Upper lobe of right lung (tissue), 1 donor: ENCODE measurements at regions not wholly inside any gene's neighbourhood (a gene's known extent, or its start where the extent isn't known, plus 50 kb on each side); places are given as distances from the start of the nearest gene placed in this dataset.

Experiments used
- ATAC-seq: fragments of 200-7000 bp; cut with Tn5 transposase; one replicate; pipeline ENCODE4 v1.9.1; 2020; ENCODE audit warnings: mild to moderate bottlenecking, moderate library complexity
- DNase-seq: peaks from one replicate; pipeline ENCODE4 v3.0.0-alpha.2; 2020
- H3K27ac ChIP-seq: fragments of 200-600 bp; one replicate; pipeline ENCODE4 v1.8.0; 2022
- H3K27me3 ChIP-seq: fragments of 200-600 bp; one replicate; pipeline ENCODE4 v1.8.0; 2022; ENCODE audit warnings: mild to moderate bottlenecking
- H3K36me3 ChIP-seq: fragments of 200-600 bp; one replicate; pipeline ENCODE4 v1.8.0; 2022
- H3K4me1 ChIP-seq: fragments of 200-600 bp; one replicate; pipeline ENCODE4 v1.8.0; 2022
- H3K4me3 ChIP-seq: fragments of 200-600 bp; one replicate; pipeline ENCODE4 v1.8.0; 2022; ENCODE audit warnings: mild to moderate bottlenecking
- H3K9me3 ChIP-seq: fragments of 200-600 bp; one replicate; pipeline ENCODE4 v1.8.0; 2022
- CTCF ChIP-seq: fragments of 200-600 bp; IDR thresholded peaks from one replicate; pipeline ENCODE4 v1.8.0; 2022; ENCODE audit warnings: antibody characterized with exemption
- intact Hi-C: fragments of 100-400 bp; cut with DNase I; formaldehyde crosslinking; loops from one replicate; pipeline ENCODE4 v1.11.0; 2022
- donor health status: DM: no; HTN: yes; CAD: no; lungs with severe emphysema.

GRCh38 chr1:222225316-222225691, 322.6 kb downstream of the HHIPL2 start:
- no peak for ATAC-seq
- Histone ChIP-seq H3K4me3 (no peak overlapping the region), H3K36me3 (no peaks in the 10 kb centered on the region), H3K4me1 (no peaks in the 10 kb centered on the region), H3K9me3 (no peaks in the 10 kb centered on the region), H3K27me3 (no peaks in the 10 kb centered on the region), H3K27ac (no peak overlapping the region)
- intact Hi-C loops = no loop called here
- DNase-seq = no peak
- no peak for TF ChIP-seq CTCF

GRCh38 chr1:222224636-222225315, 323.1 kb downstream of the HHIPL2 start:
- intact Hi-C loops = no loop called here
- no peak overlapping the region for H3K4me3 ChIP-seq
- no peak for TF ChIP-seq CTCF
- no peaks in the 10 kb centered on the region for H3K36me3 ChIP-seq
- no peaks in the 10 kb centered on the region for H3K4me1 ChIP-seq
- H3K27me3 ChIP-seq = no peaks in the 10 kb centered on the region
- ATAC-seq (no peak), DNase-seq (no peak)
- H3K9me3 ChIP-seq = no peaks in the 10 kb centered on the region
- no peak overlapping the region for H3K27ac ChIP-seq

GRCh38 chr1:222224156-222224555, 323.7 kb downstream of the HHIPL2 start:
- Histone ChIP-seq H3K4me3 (no peak overlapping the region), H3K27me3 (no peaks in the 10 kb centered on the region), H3K9me3 (no peaks in the 10 kb centered on the region), H3K36me3 (no peaks in the 10 kb centered on the region), H3K4me1 (no peaks in the 10 kb centered on the region), H3K27ac (no peak overlapping the region)
- ATAC-seq (no peak), DNase-seq (no peak)
- no peak for TF ChIP-seq CTCF
- intact Hi-C loops = no loop called here

GRCh38 chr1:222223010-222223409, 324.9 kb downstream of the HHIPL2 start:
- Histone ChIP-seq H3K4me3 (no peak overlapping the region), H3K27me3 (no peaks in the 10 kb centered on the region), H3K9me3 (no peaks in the 10 kb centered on the region), H3K4me1 (no peaks in the 10 kb centered on the region), H3K36me3 (no peaks in the 10 kb centered on the region), H3K27ac (no peak overlapping the region)
- DNase-seq (no peak), ATAC-seq (no peak)
- no peak for TF ChIP-seq CTCF
- intact Hi-C loops = no loop called here

GRCh38 chr1:222216255-222216754, 331.6 kb downstream of the HHIPL2 start:
- Histone ChIP-seq H3K27me3 (no peaks in the 10 kb centered on the region), H3K36me3 (no peaks in the 10 kb centered on the region), H3K4me3 (no peak overlapping the region), H3K9me3 (no peaks in the 10 kb centered on the region), H3K27ac (no peak overlapping the region), H3K4me1 (no peaks in the 10 kb centered on the region)
- ATAC-seq = no peak
- intact Hi-C loops = no loop called here
- no peak for DNase-seq
- no peak for TF ChIP-seq CTCF

GRCh38 chr1:222210776-222211175, 337.1 kb downstream of the HHIPL2 start:
- Histone ChIP-seq H3K27ac (no peak overlapping the region), H3K4me3 (no peak overlapping the region), H3K9me3 (no peaks in the 10 kb centered on the region), H3K4me1 (no peaks in the 10 kb centered on the region), H3K36me3 (no peaks in the 10 kb centered on the region), H3K27me3 (no peaks in the 10 kb centered on the region)
- DNase-seq (no peak), ATAC-seq (no peak)
- TF ChIP-seq CTCF = no peak
- intact Hi-C loops = no loop called here
